K562 (cell line): ENCODE measurements at regions not wholly inside any gene's neighbourhood (a gene's known extent, or its start where the extent isn't known, plus 50 kb on each side); places are given as distances from the start of the nearest gene placed in this dataset.

Experiments used
- C11orf30 ChIP-seq: fragments of 450-650 bp; IDR thresholded peaks from 2 replicates; pipeline ENCODE4 v1.6.1; 2016; ENCODE audit warnings: low read depth, mild to moderate bottlenecking
- CTCF ChIP-seq, 3 experiments: IDR thresholded peaks in 2 of 3; conservative IDR thresholded peaks in 1 of 3; 2 replicates each; pipeline ENCODE4 v1.5.1; 2011 to 2012; ENCODE audit warnings: low read length in 3 of 3, mild to moderate bottlenecking in 3 of 3, control low read depth in 2 of 3, improper control_type of control experiment in 1 of 3, inconsistent platforms in 1 of 3, low read depth in 1 of 3, mixed read lengths in 1 of 3, moderate library complexity in 1 of 3; ENCODE audit not compliant: insufficient read depth in 2 of 3
- ESRRA ChIP-seq: fragments of 450-650 bp; IDR thresholded peaks from 2 replicates; pipeline ENCODE4 v1.6.1; 2014; ENCODE audit warnings: low read depth, mild to moderate bottlenecking, moderate library complexity, borderline replicate concordance
- MAFG ChIP-seq: fragments of 450-650 bp; conservative IDR thresholded peaks from 2 replicates; pipeline ENCODE4 v1.6.1; 2016; ENCODE audit warnings: missing genetic modification characterization, missing compliant biosample characterization
- POLR2AphosphoS5 ChIP-seq: IDR thresholded peaks from 2 replicates; pipeline ENCODE4 v1.6.1; 2011; ENCODE audit warnings: mild to moderate bottlenecking, low read depth, low read length, moderate library complexity; ENCODE audit not compliant: control insufficient read depth, insufficient read depth
- TBP ChIP-seq: optimal IDR thresholded peaks from 2 replicates; pipeline ENCODE3; 2011; ENCODE audit warnings: low read depth, low read length, improper control_type of control experiment
- THRA ChIP-seq: fragments of 450-650 bp; IDR thresholded peaks from 2 replicates; pipeline ENCODE4 v1.6.1; 2017; ENCODE audit warnings: mild to moderate bottlenecking, moderate library complexity
- USF2 ChIP-seq: sonication (generic); formaldehyde crosslinking; IDR thresholded peaks from 2 replicates; pipeline ENCODE4 v1.5.0; 2020; ENCODE audit warnings: missing genetic modification reagents
- ZNF3 ChIP-seq: fragments of 250-450 bp; sonication (Bioruptor Pico); IDR thresholded peaks from 2 replicates; pipeline ENCODE4 v1.5.0; 2021; ENCODE audit warnings: mild to moderate bottlenecking, moderate library complexity

DNA sequence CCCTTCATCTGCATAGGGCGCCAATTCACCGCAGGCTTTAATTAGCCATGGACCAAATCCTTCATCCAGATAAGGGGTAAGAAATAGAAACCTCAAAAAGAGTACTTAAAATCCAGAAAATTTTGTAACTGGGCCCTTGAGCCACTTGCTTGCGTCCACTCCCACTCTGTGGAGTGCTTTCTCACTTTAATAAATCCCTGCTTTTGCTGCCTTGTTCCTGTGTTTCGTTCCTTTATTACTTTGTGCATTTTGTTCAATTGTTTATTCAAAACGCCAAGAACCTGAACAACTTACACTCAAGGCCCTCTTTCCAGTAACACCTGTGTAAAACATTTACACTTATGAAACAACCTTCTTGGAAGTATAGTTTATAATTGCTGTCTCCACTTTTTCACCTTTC lies 66.5 kb downstream of the HMHB1 start:
- TF ChIP-seq C11orf30 = no peak
- TF ChIP-seq TBP = no peak
- TF ChIP-seq POLR2AphosphoS5 = no peak
- no peak for TF ChIP-seq ZNF3 (CRISPR knock-in tag)
- TF ChIP-seq CTCF (IDR thresholded peaks at IDR 0.05 in 2 of 3, conservative IDR thresholded peaks at IDR 0.05 in 1 of 3; ENCODE audit: insufficient read depth in 2 of 3, low read depth in 1 of 3, low read length in 3 of 3) = no peak
- TF ChIP-seq THRA = no peak
- no peak for TF ChIP-seq ESRRA
- TF ChIP-seq MAFG (tag) = no peak
- TF ChIP-seq USF2 (CRISPR knock-in tag) = no peak
